ENCODE measurements at regions not wholly inside any gene's neighbourhood (a gene's known extent, or its start where the extent isn't known, plus 50 kb on each side); places are given as distances from the start of the nearest gene placed in this dataset.

GRCh38 chr5:10102706-10103497 is 146.8 kb downstream of the ATPSCKMT start (continued):
- peak in 1 of 2 experiments; percentile 78; a peak in 1 of 3 replicates for TF ChIP-seq EP300 (IDR thresholded peaks at IDR 0.05; ENCODE audit: borderline replicate concordance in 1 of 2, low read depth in 2 of 2, low read length in 2 of 2)
